Fibroblast of lung (primary cell): ENCODE measurements at regions not wholly inside any gene's neighbourhood (a gene's known extent, or its start where the extent isn't known, plus 50 kb on each side); places are given as distances from the start of the nearest gene placed in this dataset.

Source experiments
- DNase-seq, 2 donors: peaks; one replicate each; pipeline versions ENCODE4 v3.0.0 to v3.0.0-alpha.2; 2010; ENCODE audit warnings: low read depth in 2 of 2
- H2AFZ ChIP-seq: 2 replicates; pipeline ENCODE4 v1.5.1; 2012; ENCODE audit warnings: low read length, control low read depth, inconsistent platforms
- H3K27ac ChIP-seq: 2 replicates; pipeline ENCODE4 v1.5.1; 2011; ENCODE audit warnings: low read length, control low read depth; ENCODE audit not compliant: insufficient read depth
- H3K27me3 ChIP-seq: 2 replicates; pipeline ENCODE4 v1.5.1; 2011; ENCODE audit warnings: mild to moderate bottlenecking, low read length; ENCODE audit not compliant: control insufficient read depth, insufficient read depth
- H3K36me3 ChIP-seq: 2 replicates; pipeline ENCODE4 v1.5.1; 2011; ENCODE audit warnings: low read length; ENCODE audit not compliant: control insufficient read depth, insufficient read depth
- H3K4me1 ChIP-seq: 2 replicates; pipeline ENCODE4 v1.5.1; 2011; ENCODE audit warnings: low read length; ENCODE audit not compliant: control insufficient read depth, insufficient read depth; ENCODE audit errors: extremely low read depth
- H3K4me2 ChIP-seq: 2 replicates; pipeline ENCODE4 v1.5.1; 2011; ENCODE audit warnings: low read length, control low read depth; ENCODE audit not compliant: insufficient read depth; ENCODE audit errors: extremely low read depth
- H3K4me3 ChIP-seq, 4 experiments: fragments of 200-600 bp in 1 of 4; sonication (generic) in 1 of 4; replicated peaks in 1 of 4; 2 replicates each; pipeline ENCODE4 v1.5.1; 2011 to 2016; ENCODE audit warnings: low read length in 4 of 4, low read depth in 3 of 4, mild to moderate bottlenecking in 3 of 4, control low read depth in 2 of 4, inconsistent platforms in 1 of 4, mixed read lengths in 1 of 4; ENCODE audit not compliant: insufficient read depth in 1 of 4; ENCODE audit errors: control extremely low read depth in 1 of 4
- H3K79me2 ChIP-seq: 2 replicates; pipeline ENCODE4 v1.5.1; 2012; ENCODE audit warnings: mild to moderate bottlenecking, low read length, inconsistent platforms; ENCODE audit not compliant: control insufficient read depth, insufficient read depth
- H3K9ac ChIP-seq: 2 replicates; pipeline ENCODE4 v1.5.1; 2011; ENCODE audit warnings: mild to moderate bottlenecking, low read length, control low read depth; ENCODE audit not compliant: insufficient read depth
- H3K9me3 ChIP-seq: 2 replicates; pipeline ENCODE4 v1.5.1; 2012; ENCODE audit warnings: low read depth, low read length; ENCODE audit not compliant: control insufficient read depth, insufficient read depth
- H4K20me1 ChIP-seq: 2 replicates; pipeline ENCODE4 v1.5.1; 2011; ENCODE audit warnings: low read length; ENCODE audit not compliant: control insufficient read depth, insufficient read depth; ENCODE audit errors: extremely low read depth
- EZH2 ChIP-seq: IDR thresholded peaks from 2 replicates; pipeline ENCODE4 v1.5.1; 2012; ENCODE audit warnings: low read length, control low read depth, mild to moderate bottlenecking; ENCODE audit errors: missing control alignments
- TF ChIP-seq, protein P1 (sequence below), 2 donors: IDR thresholded peaks in 1 of 2; conservative IDR thresholded peaks in 1 of 2; 1 replicate in 1 of 2; 2 replicates in 1 of 2; pipeline ENCODE4 v1.5.1; 2011 to 2012; ENCODE audit warnings: low read length in 2 of 2, control low read depth in 1 of 2, inconsistent platforms in 1 of 2, low read depth in 1 of 2, mild to moderate bottlenecking in 1 of 2

DNA sequence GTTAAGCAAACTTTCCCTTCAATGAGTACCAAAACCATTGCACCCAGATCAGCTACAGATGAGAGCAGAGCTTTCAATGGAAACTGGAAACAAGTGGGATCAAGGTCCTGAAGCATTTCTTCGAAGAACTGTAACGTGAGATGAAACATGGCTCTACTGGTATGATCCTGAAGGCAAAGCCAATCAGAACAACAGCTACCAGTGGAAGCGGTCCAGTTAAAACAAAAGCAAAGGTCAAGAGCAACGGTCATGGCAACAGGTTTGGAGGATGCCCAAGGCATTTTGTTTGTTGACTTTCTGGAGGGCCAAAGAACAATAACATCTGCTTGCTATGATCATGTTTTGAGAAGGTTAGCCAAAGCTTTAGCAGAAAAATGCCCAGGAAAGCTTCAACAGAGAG, 137.9 kb upstream of the CPSF6 start:
- Histone ChIP-seq H3K79me2 (no peaks in the 10 kb centered on the region), H3K27ac (no peak overlapping the region), H3K9me3 (no peaks in the 10 kb centered on the region), H4K20me1 (no peaks in the 10 kb centered on the region), H2AFZ (no peak overlapping the region), H3K4me1 (no peaks in the 10 kb centered on the region), H3K4me2 (no peak overlapping the region), H3K4me3 (no peak overlapping the region), H3K27me3 (peaks cover 3% of the 10 kb centered on the region), H3K36me3 (no peaks in the 10 kb centered on the region), H3K9ac (no peak overlapping the region)
- no peak for TF ChIP-seq EZH2
- DNase-seq, result peak; percentile 17 to 26

DNA sequence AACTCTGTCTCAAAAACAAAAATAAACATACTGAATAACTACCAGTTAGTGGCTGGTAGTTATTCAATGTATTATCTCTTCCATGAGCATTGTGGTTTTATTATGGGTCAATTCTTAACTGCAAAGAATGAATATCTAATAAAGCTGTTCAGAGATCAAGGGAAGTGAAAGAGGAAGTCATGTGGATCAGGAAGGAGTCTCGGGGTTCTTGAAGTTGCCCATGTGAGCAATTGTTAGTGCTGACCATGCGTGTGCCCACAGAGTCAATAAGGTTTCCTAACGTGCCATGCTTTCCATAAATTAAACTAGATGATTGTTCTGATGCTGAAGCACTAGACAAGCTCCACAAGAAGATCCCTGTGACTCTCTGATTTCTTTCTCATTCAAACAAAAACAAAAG, 136.5 kb upstream of the CPSF6 start:
- Histone ChIP-seq H3K4me1 (no peaks in the 10 kb centered on the region), H3K36me3 (no peaks in the 10 kb centered on the region), H3K9me3 (no peaks in the 10 kb centered on the region), H3K4me2 (no peak overlapping the region), H3K9ac (no peak overlapping the region), H3K27me3 (peaks cover 3% of the 10 kb centered on the region), H3K4me3 (no peak overlapping the region), H2AFZ (no peak overlapping the region), H3K27ac (no peak overlapping the region), H4K20me1 (no peaks in the 10 kb centered on the region), H3K79me2 (no peaks in the 10 kb centered on the region)
- no peak for DNase-seq
- TF ChIP-seq EZH2, result no peak
- TF ChIP-seq, protein P1, sequence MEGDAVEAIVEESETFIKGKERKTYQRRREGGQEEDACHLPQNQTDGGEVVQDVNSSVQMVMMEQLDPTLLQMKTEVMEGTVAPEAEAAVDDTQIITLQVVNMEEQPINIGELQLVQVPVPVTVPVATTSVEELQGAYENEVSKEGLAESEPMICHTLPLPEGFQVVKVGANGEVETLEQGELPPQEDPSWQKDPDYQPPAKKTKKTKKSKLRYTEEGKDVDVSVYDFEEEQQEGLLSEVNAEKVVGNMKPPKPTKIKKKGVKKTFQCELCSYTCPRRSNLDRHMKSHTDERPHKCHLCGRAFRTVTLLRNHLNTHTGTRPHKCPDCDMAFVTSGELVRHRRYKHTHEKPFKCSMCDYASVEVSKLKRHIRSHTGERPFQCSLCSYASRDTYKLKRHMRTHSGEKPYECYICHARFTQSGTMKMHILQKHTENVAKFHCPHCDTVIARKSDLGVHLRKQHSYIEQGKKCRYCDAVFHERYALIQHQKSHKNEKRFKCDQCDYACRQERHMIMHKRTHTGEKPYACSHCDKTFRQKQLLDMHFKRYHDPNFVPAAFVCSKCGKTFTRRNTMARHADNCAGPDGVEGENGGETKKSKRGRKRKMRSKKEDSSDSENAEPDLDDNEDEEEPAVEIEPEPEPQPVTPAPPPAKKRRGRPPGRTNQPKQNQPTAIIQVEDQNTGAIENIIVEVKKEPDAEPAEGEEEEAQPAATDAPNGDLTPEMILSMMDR (conservative IDR thresholded peaks at IDR 0.05 in 1 of 2, IDR thresholded peaks at IDR 0.05 in 1 of 2; ENCODE audit: low read depth in 1 of 2, low read length in 2 of 2), result no peak

DNA sequence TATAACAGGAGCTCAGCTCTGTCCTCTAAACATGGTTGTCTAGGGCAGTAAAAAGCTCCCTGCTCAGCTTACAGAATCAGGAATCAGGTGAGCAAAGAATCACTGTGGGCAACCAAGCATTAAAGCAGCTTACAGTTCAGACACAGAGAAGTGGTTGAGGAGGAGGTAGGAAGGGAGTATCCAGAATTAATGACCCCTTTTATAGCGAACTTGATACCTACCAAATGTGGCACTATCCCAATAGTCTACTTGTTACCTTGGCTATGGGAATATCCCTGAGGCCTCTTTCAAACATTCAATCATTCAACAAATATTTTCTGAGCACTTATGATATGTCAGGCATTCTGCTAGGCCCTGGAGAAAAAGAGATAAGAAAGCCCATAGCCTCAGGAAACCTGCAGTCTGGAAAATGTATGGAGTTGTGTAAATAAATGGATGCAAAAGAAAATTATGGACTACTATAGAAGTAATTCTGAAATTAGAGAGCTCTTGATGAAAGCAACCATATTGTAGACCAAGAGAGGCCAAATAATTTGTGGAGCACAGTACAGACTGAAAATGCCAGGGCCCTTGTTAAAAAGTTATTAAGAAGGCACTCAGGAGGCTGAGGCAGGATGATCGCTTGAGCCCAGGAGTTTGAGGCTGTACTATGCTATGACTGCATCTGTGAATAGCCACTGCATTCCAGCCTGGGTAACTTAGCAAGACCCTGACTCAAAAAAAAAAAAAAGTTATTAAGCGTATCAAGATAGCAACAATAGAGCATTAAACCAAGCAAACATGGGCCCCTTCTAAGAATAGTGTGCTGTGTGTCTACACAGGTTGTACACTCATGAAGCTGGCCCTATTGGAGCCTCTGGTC, 134.0 kb upstream of the CPSF6 start:
- H3K9ac ChIP-seq, result no peak overlapping the region
- no peak for TF ChIP-seq EZH2
- TF ChIP-seq, protein P1 (conservative IDR thresholded peaks at IDR 0.05 in 1 of 2, IDR thresholded peaks at IDR 0.05 in 1 of 2; ENCODE audit: low read depth in 1 of 2, low read length in 2 of 2), result no peak
- H3K36me3 ChIP-seq, result no peaks in the 10 kb centered on the region
- no peaks in the 10 kb centered on the region for H3K9me3 ChIP-seq
- H3K27me3 ChIP-seq, result peaks cover 3% of the 10 kb centered on the region
- no peak overlapping the region for H3K4me2 ChIP-seq
- no peaks in the 10 kb centered on the region for H3K4me1 ChIP-seq
- no peak overlapping the region for H3K4me3 ChIP-seq
- H4K20me1 ChIP-seq, result no peaks in the 10 kb centered on the region
- no peak overlapping the region for H3K27ac ChIP-seq
- H2AFZ ChIP-seq, result no peak overlapping the region
- no peaks in the 10 kb centered on the region for H3K79me2 ChIP-seq
- DNase-seq, result no peak
